ENCODE measurements at regions not wholly inside any gene's neighbourhood (a gene's known extent, or its start where the extent isn't known, plus 50 kb on each side); places are given as distances from the start of the nearest gene placed in this dataset.

GRCh38 chr15:70172566-70173225, 75.0 kb upstream of the TLE3 start (continued):
- no peak for TF ChIP-seq ZBTB40 (IDR thresholded peaks at IDR 0.05; ENCODE audit: borderline replicate concordance)

- ChIA-PET RAD21 (ENCODE audit: unreplicated experiment) (no interaction called here), POLR2A (no interaction called here), CTCF (interaction anchor here (0.7 to 1.0 kb wide), 2 partner anchors 87 to 1622 kb away, joined by 3 read pairs; no protein-coding TSS in a partner anchor), SMC1A (ENCODE audit: uncharacterized antibody, unreplicated experiment) (interaction anchor here (1.2 kb wide), 2 partner anchors 24 to 68 kb away, joined by 3 read pairs; no protein-coding TSS in a partner anchor)
- Histone ChIP-seq H3K4me3 (no peak overlapping the region), H3K9ac (ENCODE audit: control insufficient read depth, insufficient read depth, low read length) (no peak overlapping the region), H4K20me1 (ENCODE audit: control insufficient read depth, insufficient read depth) (no peaks in the 10 kb centered on the region), H3K79me2 (ENCODE audit: control insufficient read depth, insufficient read depth, low read length) (no peaks in the 10 kb centered on the region), H3K36me3 (ENCODE audit: control insufficient read depth in 2 of 2, insufficient read depth in 2 of 2, low read length in 1 of 2) (no peaks in the 10 kb centered on the region), H3K4me2 (ENCODE audit: control insufficient read depth, insufficient read depth) (no peak overlapping the region), H3K4me1 (ENCODE audit: control insufficient read depth, insufficient read depth, low read length) (no peaks in the 10 kb centered on the region), H3K9me3 (replicated peaks; ENCODE audit: control insufficient read depth, insufficient read depth, low read length) (no peaks in the 10 kb centered on the region), H3K27me3 (replicated peaks in 1 of 2; ENCODE audit: control insufficient read depth in 2 of 2, insufficient read depth in 2 of 2, low read length in 1 of 2) (peaks cover 0 to 2% of the 10 kb centered on the region in 2 experiments; a peak in 2 of 4 replicates), H3K27ac (ENCODE audit: control insufficient read depth, insufficient read depth) (no peak overlapping the region), H2AFZ (ENCODE audit: control insufficient read depth, low read depth, low read length) (no peak overlapping the region)
- in situ Hi-C loops (cut with MboI): no loop called here
- ATAC-seq: no peak
- BruUV-seq (replicated peaks): no TSS peak
- intact Hi-C loops (cut with micrococcal nuclease; ENCODE audit: unreplicated experiment): no loop called here
- DNase-seq (ENCODE audit: low read depth, low spot score): no peak
- WGBS (ENCODE audit: insufficient coverage, insufficient replicate concordance, low lambda C conversion rate, missing lambda C conversion rate): 20% methylated on average over 2 of the region's 2 CpGs
- no peak for FAIRE-seq
- TF ChIP-seq ZNF207 (IDR thresholded peaks at IDR 0.05; ENCODE audit: borderline replicate concordance) (no peak), JUND (IDR thresholded peaks at IDR 0.05; ENCODE audit: low read depth, low read length) (no peak), ETV6 (conservative IDR thresholded peaks at IDR 0.05 in 1 of 2, IDR thresholded peaks at IDR 0.05 in 1 of 2; ENCODE audit: borderline replicate concordance in 1 of 2, low read depth in 1 of 2) (no peak), NBN (IDR thresholded peaks at IDR 0.05) (no peak), EGR1 (IDR thresholded peaks at IDR 0.05; ENCODE audit: borderline replicate concordance in 1 of 2, low read depth in 2 of 2, low read length in 2 of 2) (no peak), POLR2AphosphoS2 (IDR thresholded peaks at IDR 0.05; ENCODE audit: low read depth, low read length) (no peak), SKIL (IDR thresholded peaks at IDR 0.05; ENCODE audit: low read depth, poor library complexity, severe bottlenecking) (no peak), LARP7 (IDR thresholded peaks at IDR 0.05) (no peak), SMC3 (IDR thresholded peaks at IDR 0.05; ENCODE audit: borderline replicate concordance, low read length) (no peak), USF1 (IDR thresholded peaks at IDR 0.05; ENCODE audit: borderline replicate concordance, extremely low read length, insufficient read depth, low read depth, low read length) (no peak), MLLT1 (IDR thresholded peaks at IDR 0.05) (no peak)
These were observed 74.4 kb upstream of the TLE3 start for GRCh38 chr15:70172124-70172523.
